H54 (cell line): ENCODE measurements at regions not wholly inside any gene's neighbourhood (a gene's known extent, or its start where the extent isn't known, plus 50 kb on each side); places are given as distances from the start of the nearest gene placed in this dataset.

Experiments used
- DNase-seq: peaks from one replicate; pipeline ENCODE4 v3.0.0; 2011; ENCODE audit warnings: low spot score, mixed read lengths; ENCODE audit not compliant: insufficient read length
- FAIRE-seq: peaks from 3 replicates; lab custom pipeline; 2011; peaks lifted over from hg19 to GRCh38; lab: Jason Lieb, UNC
- POLR2A ChIP-seq: IDR thresholded peaks from 2 replicates; pipeline ENCODE4 v1.6.1; 2011; ENCODE audit warnings: low read depth, mild to moderate bottlenecking, low read length

DNA sequence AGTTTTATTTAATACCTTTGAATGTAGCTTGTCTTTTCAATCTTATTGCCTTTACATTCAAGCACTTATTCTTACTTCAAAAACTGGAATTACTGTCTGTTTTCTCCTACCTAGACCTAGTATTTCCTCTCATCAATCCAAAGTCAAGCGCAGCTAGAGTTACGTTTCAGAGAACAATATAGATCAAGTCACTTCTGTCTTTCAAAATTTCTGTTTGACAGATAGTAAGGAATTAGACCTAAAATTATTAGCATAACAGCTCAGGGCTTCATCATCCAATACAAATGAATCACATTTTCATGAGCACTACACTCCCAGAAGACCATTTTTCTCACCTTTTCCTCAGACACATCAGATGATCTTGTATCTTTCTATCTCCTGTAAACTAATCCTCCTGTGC, 170.6 kb downstream of the CCDC59 start:
- TF ChIP-seq POLR2A: no peak
- no peak for DNase-seq
- FAIRE-seq: no peak

DNA sequence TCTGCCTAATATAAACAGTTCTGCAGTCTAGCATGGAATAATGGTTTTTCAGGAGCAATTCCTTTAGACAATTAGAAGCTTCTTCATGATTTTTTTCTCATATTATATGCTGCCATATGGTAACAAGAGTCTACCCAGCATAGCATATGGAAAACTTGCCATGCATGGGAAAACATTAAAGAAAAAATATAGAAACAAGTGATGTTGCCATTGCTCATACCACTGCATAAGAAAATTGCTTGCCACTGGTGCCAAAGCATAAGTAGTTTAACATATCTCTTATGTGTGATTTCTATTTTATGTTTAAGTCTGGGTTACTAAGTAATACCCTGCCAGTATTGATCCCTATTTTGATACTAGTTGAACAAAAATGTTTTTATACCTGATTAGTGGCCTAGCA, 171.2 kb downstream of the CCDC59 start:
- no peak for FAIRE-seq
- TF ChIP-seq POLR2A: no peak
- no peak for DNase-seq

DNA sequence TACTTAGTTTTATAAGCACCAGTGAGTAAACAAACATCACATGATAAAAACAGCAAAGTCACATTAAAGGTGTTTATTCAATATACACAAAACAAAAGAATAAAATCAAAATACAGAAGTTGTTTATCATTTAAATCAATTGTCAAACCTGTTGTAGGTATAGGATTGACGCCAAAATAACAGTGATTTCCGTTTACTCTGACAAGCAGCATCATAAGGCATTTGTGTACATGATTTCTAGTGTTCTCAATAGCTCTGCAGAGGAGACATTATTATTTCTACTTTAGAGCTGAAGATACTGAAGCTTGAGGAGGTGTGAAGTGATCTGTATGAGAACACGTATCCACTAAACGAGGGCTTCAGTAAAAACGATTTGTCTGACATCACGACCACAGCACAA, 171.9 kb downstream of the CCDC59 start:
- no peak for FAIRE-seq

DNA sequence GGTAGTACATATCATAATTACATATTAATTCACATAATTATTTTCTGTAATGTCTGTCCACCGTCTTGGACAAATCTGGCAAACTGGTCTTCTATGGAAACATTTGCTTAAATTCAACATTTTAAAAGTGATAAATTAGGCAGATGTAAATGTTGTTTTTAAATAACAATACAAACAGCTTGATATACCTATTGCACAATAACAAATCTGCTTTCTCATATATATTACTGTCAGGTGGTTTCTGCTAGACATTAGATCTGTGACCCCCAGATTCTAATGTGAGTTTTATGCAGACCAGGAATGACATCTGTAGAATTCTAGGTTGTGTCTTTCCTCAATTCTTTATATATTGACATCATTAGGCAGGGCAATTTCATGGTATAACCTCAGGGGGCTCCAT, 173.3 kb downstream of the CCDC59 start:
- TF ChIP-seq POLR2A: no peak
- DNase-seq: no peak
- no peak for FAIRE-seq

More for the DNA sequence above, 171.9 kb downstream of the CCDC59 start:
- no peak for DNase-seq
- TF ChIP-seq POLR2A: no peak

DNA sequence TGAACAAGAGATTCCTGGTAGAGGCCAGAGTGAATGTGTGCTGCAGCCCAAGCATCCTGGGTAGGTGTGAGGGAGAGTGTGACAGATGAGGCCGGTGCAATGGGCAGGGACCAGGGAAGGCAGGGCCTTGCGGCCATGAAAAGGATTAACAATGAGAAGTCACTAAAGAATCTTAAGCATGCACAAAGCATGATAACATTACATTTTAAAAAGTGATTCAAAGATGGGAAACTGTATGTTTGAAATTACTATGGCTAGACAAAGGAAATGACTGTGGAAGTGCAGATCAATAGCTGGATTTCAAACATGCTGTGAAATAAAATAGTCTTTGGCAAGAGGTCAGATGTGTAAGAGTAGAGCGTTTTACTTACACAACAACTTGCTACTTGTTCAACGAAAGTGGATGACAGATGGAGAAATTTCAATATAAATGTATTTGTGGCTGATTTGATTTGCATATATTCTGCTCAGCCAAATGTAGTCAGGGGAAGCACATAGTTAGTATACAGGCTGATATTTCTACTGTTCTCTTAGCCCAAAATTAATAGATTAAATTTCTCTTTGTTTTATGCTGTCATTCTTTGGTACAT, 175.5 kb downstream of the CCDC59 start:
- TF ChIP-seq POLR2A: no peak
- peak; percentile 11 for DNase-seq

DNA sequence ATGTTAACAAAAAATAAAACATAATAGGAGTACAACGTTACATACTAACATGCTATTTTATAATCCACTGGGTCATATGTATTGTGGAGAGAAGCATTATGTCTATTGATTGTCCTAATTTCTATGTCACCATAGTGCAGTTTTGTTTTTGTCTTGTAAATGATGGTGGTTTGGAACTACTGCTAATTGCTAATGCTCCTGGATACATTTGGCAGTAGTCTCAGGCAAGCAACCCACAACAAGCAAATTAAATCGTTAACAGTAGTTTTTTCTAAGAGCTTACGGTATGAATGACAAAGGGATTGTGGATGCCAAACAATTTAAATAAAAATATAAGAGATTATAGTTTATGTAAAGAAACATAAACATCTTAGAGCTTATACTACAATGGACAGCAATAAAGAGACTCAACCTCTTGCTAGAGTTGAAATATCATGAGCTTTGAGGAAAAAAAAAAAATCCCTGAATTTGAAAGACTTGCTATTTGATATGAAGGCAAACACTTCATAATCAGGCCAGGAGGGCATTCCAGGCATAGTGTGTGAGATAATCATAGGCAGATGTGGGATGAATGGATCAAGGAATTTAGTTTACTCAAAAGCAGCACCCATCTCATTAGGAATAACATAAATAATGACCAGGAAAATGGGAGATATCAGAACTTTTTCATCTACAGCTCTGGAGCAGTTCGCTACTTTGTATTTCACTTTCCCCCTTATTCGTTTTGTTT, 181.3 kb downstream of the CCDC59 start:
- no peak for FAIRE-seq
- DNase-seq: no peak
- TF ChIP-seq POLR2A: no peak

More for the DNA sequence above, 175.5 kb downstream of the CCDC59 start:
- peak; percentile 89 for FAIRE-seq

DNA sequence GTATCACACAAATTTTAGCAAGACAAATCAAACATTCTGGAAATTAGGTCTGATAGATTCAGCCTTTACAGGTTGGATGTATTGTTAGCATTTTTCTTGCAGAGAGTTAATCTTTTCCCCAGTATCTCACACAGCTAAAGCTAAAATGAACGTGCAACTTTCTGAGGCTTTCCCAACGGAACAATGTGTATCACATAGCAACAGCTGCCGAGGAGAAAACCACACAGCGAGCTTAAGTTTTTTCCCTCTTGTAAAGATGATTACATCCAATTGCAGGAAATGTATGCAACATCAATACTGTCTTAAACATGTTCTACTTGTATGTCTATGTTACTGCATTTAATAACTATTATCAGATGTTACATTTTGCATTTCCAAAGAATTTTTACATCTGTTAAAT, 182.2 kb downstream of the CCDC59 start:
- FAIRE-seq (no peak), DNase-seq (no peak)
- no peak for TF ChIP-seq POLR2A

DNA sequence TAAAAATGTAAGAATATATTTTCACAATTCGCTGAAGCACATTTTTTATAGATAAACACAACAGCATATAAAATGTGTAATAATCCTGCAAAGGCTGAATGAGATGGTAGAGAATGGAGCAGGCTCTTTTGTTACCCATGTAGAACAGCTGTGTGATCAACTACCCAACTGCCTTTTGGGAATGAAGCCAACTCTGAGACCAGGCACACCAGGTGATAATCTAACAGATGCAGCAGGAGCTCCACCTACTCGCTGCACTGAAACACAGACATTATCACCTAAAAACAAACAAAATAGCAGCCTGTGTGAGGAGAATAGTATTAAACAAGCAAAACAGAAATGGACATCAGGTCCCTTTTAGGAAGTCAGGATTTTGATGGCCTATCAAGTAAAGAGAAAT, 183.3 kb downstream of the CCDC59 start:
- no peak for TF ChIP-seq POLR2A
- DNase-seq (no peak), FAIRE-seq (no peak)

DNA sequence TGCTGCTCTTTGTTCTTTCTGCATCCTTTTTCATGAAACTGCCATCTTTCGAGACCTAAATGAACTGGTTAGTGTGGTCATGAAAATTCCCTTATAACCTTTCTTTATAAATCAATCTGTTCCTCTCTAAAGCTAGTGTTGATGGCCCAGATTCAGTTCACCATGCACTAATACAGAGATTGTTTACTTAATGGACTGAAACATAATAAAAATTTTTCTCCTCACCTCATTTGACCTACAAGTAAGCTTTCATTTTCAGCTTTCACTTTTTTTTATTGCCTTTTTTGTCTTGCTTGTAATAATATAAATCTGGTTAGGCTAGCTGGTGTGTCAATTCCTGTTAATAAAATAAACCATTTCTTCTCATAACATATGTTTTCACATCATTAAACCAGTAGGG, 183.8 kb downstream of the CCDC59 start:
- no peak for TF ChIP-seq POLR2A
- DNase-seq (no peak), FAIRE-seq (no peak)

DNA sequence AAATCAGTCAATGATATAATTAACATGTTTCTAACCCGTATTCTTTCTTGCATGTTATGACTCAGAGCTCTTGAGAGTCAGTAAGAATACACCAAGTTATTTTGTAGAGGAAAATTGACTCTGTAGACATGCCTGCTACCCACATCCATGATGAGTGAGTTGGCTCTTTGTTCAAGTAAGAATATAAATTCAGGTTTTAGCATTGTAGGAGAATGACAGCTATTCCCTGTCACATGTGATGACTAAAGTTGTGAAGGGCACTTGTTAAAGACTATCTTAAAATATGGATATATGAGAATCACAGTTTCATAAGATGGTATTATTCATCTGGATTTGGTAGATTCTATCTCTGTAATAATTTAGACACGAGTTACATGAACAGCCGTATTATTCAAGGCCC, 209.1 kb downstream of the CCDC59 start:
- FAIRE-seq (no peak), DNase-seq (no peak)
- no peak for TF ChIP-seq POLR2A

DNA sequence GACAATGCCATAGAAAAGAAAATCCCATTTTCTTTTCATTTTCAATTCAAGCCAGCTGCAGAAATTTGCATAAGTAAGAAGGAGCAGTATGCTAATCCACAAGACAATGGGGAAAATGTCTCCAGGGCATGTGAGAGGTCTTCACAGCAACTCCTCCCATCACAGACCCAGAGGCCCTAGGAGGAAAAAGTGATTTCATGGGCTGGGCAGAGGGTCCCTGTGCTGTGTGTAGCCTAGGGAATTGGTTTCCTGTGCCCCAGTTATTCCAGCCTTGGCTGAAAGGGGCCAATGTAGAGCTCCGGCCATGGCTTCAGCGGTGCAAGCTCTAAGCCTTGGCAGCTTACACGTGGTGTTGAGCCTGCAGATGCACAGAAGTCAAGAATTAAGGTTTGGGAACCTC, 211.4 kb downstream of the CCDC59 start:
- DNase-seq: no peak
- no peak for TF ChIP-seq POLR2A
- FAIRE-seq: no peak

DNA sequence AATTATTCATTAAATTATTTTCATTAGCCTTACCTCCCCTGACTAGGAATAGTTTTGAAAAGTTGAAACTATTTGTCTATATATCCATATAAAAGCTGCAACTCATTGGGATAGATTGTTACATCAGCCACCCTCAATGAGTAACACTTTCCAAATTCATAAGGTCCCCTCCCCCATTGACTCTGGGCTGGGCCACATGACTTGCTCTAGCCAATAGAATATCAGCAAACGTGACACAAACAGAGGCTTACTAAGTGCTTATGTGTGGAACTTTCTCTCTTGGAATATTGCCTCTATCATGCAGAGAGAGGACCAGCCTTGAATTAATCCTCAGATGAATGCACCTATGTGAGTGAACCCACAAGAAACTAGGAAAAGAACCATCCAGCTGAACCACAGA, 213.7 kb downstream of the CCDC59 start:
- no peak for DNase-seq
- TF ChIP-seq POLR2A: no peak
- no peak for FAIRE-seq

DNA sequence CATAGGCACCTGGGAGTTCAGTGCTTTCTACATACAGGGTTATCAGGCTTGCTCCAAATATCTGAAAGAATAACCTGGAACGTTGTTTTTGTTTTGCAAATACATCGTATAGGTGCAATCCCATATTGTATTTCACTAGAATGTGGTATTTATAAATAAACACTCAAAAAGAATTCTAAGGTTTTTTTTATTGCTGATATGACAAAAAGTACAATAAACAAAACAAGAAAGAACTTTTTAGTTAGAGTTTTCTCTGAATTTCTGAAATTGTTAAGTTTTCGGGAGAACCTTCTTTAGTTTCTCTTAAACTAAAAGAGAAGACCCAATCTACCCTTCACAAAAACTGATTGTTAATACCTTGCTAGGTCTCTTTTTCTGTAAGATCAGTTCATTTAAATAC, 225.8 kb downstream of the CCDC59 start:
- FAIRE-seq: no peak
- no peak for DNase-seq
- TF ChIP-seq POLR2A: no peak

DNA sequence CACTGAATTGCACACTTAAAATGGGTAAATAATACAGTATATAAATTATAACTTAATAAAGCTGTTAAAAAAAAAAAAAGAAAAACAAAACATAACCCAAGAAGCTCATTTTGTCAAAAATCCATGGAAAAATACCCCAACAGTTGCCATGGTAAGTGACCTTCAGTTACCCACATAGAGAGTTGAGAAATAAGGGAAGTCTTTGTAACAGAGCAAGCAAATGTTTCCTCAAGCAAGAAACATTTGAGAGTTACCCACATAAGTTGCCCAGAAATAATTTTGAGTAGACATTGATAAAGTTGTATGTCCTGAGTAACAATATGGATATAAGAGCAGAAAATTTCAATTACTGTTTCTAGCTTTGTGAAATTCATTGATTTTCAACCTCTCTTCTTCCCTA, 227.4 kb downstream of the CCDC59 start:
- no peak for DNase-seq
- no peak for FAIRE-seq
- TF ChIP-seq POLR2A: no peak
